ENCODE measurements at regions not wholly inside any gene's neighbourhood (a gene's known extent, or its start where the extent isn't known, plus 50 kb on each side); places are given as distances from the start of the nearest gene placed in this dataset.

DNA sequence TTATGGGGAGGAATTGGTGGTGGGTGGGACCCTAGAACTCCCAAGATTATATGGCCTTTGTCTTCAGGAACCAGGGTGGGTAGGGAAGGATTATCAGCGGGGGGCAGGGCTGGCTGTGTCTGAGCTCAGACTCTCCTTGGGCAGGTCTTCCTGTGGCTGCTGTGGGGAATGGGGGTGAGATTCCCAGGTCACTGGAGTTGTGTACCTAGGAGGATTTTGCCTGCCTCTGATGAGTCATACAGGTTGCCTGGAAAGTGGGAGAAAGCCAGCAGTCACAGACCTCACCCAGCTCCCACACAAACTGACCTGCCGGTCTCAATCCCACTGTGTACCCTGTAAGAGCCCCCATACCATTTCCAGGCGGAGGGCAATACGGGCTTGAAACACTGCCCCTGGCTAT lies 209.9 kb upstream of the CNTN3 start:
- WGBS, 3 donors, result 72 to 94% (median 90%) methylated on average over 4 of the region's 4 CpGs

GRCh38 chr3:74814181-74814580 lies 199.7 kb upstream of the CNTN3 start:
- no peaks in the 10 kb centered on the region for H3K36me3 ChIP-seq (ENCODE audit: insufficient read depth in 1 of 2, low read depth in 1 of 2)
- H3K27ac ChIP-seq, result no peak overlapping the region
- DNase-seq, result no peak
- WGBS, 3 donors, result 83 to 86% (median 85%) methylated on average over 3 of the region's 3 CpGs
- H3K9me3 ChIP-seq, result no peaks in the 10 kb centered on the region
- ATAC-seq, result no peak
- intact Hi-C loops (cut with DNase I), result no loop called here
- H3K4me1 ChIP-seq, result no peaks in the 10 kb centered on the region
- TF ChIP-seq, protein P1, sequence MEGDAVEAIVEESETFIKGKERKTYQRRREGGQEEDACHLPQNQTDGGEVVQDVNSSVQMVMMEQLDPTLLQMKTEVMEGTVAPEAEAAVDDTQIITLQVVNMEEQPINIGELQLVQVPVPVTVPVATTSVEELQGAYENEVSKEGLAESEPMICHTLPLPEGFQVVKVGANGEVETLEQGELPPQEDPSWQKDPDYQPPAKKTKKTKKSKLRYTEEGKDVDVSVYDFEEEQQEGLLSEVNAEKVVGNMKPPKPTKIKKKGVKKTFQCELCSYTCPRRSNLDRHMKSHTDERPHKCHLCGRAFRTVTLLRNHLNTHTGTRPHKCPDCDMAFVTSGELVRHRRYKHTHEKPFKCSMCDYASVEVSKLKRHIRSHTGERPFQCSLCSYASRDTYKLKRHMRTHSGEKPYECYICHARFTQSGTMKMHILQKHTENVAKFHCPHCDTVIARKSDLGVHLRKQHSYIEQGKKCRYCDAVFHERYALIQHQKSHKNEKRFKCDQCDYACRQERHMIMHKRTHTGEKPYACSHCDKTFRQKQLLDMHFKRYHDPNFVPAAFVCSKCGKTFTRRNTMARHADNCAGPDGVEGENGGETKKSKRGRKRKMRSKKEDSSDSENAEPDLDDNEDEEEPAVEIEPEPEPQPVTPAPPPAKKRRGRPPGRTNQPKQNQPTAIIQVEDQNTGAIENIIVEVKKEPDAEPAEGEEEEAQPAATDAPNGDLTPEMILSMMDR (IDR thresholded peaks at IDR 0.05), result no peak
- no peaks in the 10 kb centered on the region for H3K27me3 ChIP-seq (ENCODE audit: insufficient read depth in 3 of 3, low read length in 2 of 3)
- no peak overlapping the region for H3K4me3 ChIP-seq

More for the DNA sequence above, 209.9 kb upstream of the CNTN3 start:
- Histone ChIP-seq H3K36me3 (ENCODE audit: insufficient read depth in 1 of 2, low read depth in 1 of 2) (no peaks in the 10 kb centered on the region), H3K9me3 (no peaks in the 10 kb centered on the region), H3K4me3 (no peak overlapping the region), H3K27me3 (ENCODE audit: insufficient read depth in 3 of 3, low read length in 2 of 3) (no peaks in the 10 kb centered on the region), H3K27ac (no peak overlapping the region), H3K4me1 (no peaks in the 10 kb centered on the region)
- intact Hi-C loops (cut with DNase I), result no loop called here
- TF ChIP-seq, protein P1 (IDR thresholded peaks at IDR 0.05), result no peak
- ATAC-seq (no peak), DNase-seq (no peak)

DNA sequence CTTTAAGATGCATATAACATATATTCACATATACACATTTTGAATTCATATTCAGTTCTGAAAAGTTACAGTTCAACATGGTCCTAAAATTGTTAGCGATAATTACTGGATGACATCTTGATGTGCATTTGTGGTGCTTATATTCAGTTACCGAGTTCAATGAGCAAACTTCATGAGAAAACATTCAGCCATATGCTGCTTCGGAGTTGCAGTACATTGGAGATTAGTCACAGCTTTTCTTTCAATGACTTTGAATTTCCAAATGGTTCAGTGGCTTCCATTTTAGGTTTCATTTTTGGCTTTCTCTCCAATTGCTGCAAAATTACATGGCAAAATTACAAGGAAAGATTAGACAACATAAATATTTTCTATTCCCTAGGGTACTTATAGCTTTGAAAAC lies 198.3 kb upstream of the CNTN3 start:
- TF ChIP-seq, protein P1 (IDR thresholded peaks at IDR 0.05), result no peak
- no peak for ATAC-seq

GRCh38 chr3:74808506-74809275 lies 194.2 kb upstream of the CNTN3 start:
- TF ChIP-seq, protein P1 (IDR thresholded peaks at IDR 0.05), result no peak
- H3K4me3 ChIP-seq, result no peak overlapping the region
- DNase-seq (no peak), ATAC-seq (no peak)
- WGBS, 3 donors, result 26 to 46% (median 37%) methylated on average over 1 of the region's 1 CpG
- H3K27me3 ChIP-seq (ENCODE audit: insufficient read depth in 3 of 3, low read length in 2 of 3), result no peaks in the 10 kb centered on the region
- intact Hi-C loops (cut with DNase I), result no loop called here
- no peak overlapping the region for H3K27ac ChIP-seq
- H3K4me1 ChIP-seq, result no peaks in the 10 kb centered on the region
- H3K9me3 ChIP-seq, result no peaks in the 10 kb centered on the region
- H3K36me3 ChIP-seq (ENCODE audit: insufficient read depth in 1 of 2, low read depth in 1 of 2), result no peaks in the 10 kb centered on the region

More for the DNA sequence above, 198.3 kb upstream of the CNTN3 start:
- Histone ChIP-seq H3K36me3 (ENCODE audit: insufficient read depth in 1 of 2, low read depth in 1 of 2) (no peaks in the 10 kb centered on the region), H3K4me3 (no peak overlapping the region), H3K27ac (no peak overlapping the region), H3K27me3 (ENCODE audit: insufficient read depth in 3 of 3, low read length in 2 of 3) (no peaks in the 10 kb centered on the region), H3K4me1 (no peaks in the 10 kb centered on the region), H3K9me3 (no peaks in the 10 kb centered on the region)
- 75 to 81% (median 80%) methylated on average over 3 of the region's 3 CpGs for WGBS, 3 donors
- no peak for DNase-seq
- intact Hi-C loops (cut with DNase I), result no loop called here

DNA sequence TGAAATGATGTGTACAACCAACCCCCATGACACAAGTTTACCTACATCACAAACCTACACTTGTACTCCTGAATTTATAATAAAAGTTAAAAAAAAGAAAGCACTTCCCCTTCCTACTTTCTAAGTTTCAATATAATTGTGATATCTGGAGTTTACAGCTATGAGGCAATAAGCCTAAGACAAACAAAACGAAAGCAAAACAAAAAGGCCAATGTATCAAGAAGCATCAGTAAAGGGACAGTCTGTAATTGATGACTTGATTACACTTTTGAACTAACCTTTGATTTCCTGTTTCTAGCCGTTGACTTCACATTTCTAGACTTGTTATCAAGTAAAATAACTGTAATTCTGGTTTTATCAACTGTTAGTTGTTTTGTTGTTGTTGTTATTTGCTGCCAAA lies 187.5 kb upstream of the CNTN3 start:
- H3K9me3 ChIP-seq, result peaks cover 4% of the 10 kb centered on the region
- no peak overlapping the region for H3K27ac ChIP-seq
- ATAC-seq, result no peak
- TF ChIP-seq, protein P1 (IDR thresholded peaks at IDR 0.05), result no peak
- no peak overlapping the region for H3K4me3 ChIP-seq
- intact Hi-C loops (cut with DNase I), result no loop called here
- H3K4me1 ChIP-seq, result no peaks in the 10 kb centered on the region
- H3K36me3 ChIP-seq (ENCODE audit: insufficient read depth in 1 of 2, low read depth in 1 of 2), result no peaks in the 10 kb centered on the region
- DNase-seq, result no peak
- H3K27me3 ChIP-seq (ENCODE audit: insufficient read depth in 3 of 3, low read length in 2 of 3), result no peaks in the 10 kb centered on the region
- 67 to 80% (median 69%) methylated on average over 2 of the region's 2 CpGs for WGBS, 3 donors

Data from psoas muscle (tissue), 7 donors.